NCI-H446 treated with DMSO at 0.1 percent for 48 hours (cell line): ENCODE measurements at regions not wholly inside any gene's neighbourhood (a gene's known extent, or its start where the extent isn't known, plus 50 kb on each side); places are given as distances from the start of the nearest gene placed in this dataset.
"Not testable (repeated sequence)": the region's sequence is repeated elsewhere in the genome, so short reads cannot be mapped to it uniquely, and the experiment has no call there.

Source experiments
- DNase-seq: peaks from one replicate; lab custom pipeline; 2025; lab: John Stamatoyannopoulos, UW

DNA sequence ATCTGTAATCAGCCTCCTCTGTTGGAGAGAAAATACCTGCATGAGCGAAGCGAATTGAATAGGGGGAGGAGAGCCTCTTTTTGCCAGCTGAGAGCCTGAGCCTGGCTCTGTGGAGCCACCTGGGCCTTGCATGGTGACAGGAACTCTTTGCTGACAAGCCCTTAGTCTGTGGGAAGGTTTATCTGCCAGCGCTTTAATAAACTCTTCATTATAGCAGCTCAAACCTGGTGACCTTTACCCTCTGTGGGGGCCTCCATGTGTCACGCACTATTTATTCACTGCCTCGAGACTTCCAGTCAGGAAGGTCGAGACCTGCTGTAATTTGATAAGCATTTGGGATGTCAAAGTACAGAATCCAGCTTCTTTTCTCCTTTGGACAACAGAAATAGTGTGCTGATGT, 282.6 kb downstream of the CBLN1 start:
- no peak for DNase-seq

DNA sequence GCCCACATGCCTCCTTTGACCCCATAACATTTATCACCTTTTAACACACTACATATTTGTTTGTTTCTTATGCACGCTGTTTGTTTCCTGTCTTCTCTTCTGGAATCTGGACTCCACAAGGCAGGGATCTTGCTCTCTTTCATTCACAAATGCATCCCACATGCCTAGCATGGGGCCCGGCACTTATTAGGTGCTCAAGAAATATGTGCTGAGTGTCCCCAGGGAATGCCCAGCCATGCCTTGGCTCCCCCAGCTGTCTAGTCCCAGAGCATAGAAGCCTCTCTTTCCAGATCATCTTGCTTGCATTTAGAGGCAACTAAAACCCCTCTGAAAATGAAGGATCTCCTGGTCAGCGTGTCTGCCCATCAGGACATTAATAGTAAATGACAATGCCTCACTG, 283.7 kb downstream of the CBLN1 start:
- no peak for DNase-seq

DNA sequence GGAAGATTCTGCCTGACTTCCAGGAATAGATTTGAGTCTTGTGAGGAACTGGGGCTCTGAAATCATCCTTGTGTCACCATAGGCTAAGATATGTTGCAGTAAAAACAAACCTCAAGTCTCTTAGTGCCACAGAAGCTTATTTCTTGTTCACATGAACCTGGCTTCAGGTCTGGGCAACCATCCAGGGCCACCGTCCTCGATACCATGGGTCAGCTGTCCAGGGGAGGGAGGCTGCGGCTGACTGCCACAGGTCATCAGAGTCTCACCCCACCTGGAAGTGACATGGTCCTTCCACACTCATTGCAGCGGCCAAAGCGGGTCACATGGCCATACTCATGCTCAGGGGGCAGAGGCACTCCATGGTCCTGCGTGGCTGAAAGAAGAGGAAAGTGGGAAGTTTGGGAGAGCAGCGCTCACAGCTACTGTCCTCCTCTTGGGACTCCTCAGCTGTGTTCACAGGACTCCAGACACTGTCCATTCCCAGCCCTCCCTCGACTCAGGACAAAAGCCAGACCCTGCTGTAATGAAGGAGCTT, 284.5 kb downstream of the CBLN1 start:
- no peak for DNase-seq

DNA sequence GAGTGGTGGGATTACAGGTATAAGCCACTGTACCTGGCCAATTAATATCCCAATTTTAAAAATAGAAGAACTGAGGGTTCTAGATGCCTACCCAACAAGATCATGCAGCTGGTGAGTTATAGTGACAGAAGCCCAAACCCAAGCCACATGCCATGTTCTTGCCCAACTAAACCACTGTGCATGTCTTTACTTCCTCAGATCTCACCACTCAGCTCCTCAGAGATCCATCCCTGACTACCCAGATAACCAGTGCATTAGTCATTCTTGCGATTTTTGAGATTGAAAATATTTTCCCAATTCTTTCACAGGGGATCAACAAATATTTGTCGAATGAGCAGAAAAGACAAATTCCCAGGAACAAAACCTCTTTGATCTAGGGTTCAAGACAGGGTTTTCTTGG, 303.1 kb downstream of the CBLN1 start:
- no peak for DNase-seq

DNA sequence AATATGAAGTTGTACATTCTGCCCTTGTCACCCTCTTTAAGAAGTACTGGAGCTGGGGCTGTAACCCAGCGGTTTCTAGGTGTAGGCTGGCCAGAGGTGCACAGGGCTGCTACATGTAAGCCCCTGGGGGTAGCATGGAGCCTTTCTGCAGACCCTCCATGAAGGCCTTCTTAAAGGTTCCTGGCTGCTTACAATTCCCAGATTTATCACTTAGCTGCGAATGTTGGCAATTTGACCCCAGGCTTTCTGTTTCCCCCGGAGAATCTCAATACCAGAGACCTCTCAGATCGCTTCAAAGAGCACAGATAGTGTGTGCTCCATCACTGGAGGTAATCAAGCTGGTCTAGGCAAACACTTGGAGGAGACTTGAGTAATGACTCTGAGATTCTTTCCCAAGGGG, 309.4 kb downstream of the CBLN1 start:
- DNase-seq: no peak

DNA sequence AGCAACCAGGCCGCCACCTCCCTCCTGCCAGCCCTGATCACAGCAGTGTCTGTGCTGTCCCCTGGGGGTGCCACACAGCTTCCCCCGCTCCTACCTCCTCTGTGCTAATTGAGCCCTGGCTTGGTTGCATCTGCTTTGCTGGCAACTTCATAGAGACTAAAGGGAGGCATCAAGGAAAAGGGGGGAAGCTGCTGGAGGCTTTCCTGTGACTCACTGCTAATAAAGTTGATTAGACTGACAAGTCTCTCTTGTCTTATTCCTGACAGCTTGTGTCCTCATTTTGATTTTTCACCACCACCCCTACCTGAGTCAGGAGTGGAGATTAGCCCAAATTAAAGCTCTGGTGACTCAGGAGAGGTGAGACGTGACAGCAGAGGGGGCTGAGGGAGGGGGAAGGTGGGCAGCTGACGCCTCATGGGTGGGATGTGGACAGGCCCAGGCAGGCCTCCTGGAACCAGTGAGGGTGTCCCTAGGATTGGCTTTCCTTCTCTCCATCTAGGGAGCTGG, 310.0 kb downstream of the CBLN1 start:
- peak; percentile 52 for DNase-seq

DNA sequence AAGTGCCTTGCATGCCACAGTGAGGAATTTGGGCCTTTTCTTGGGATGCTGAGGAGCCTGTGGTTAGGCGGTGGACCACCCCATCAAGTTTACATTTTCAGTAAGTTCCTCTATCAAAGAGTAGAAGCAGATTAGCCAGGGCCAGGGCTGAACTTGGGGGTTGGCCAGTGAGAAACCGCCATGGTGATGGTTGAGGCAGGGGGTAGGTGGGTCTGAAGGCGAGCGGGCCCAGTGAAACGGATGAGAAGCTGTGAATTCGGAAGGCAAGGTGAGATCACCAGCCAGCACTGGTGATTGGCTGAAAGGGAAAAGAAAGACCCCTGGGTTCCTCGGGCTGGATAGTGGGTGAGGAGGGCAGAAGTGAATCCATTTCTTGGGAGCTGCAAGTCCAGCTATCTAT, 311.4 kb downstream of the CBLN1 start:
- no peak for DNase-seq

DNA sequence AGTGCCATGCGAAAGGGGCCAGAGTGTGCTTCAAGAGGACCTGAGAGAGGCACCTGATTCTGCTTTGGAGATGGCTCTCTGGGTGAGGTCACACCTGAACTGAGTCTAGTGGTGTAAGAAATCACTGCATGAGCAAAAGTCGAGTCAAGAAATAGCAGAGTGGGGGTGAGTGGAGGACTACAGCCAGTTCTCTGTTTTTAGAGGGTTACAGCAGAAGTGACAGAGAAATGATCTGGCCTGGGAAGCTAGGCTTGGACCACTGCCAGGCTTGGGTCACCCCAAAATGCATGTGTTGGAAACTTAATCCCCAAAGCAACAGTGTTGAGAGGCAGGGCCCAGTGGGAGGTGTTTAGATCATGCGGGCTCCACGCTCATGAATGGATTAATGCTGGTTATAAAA, 312.0 kb downstream of the CBLN1 start:
- DNase-seq: no peak

DNA sequence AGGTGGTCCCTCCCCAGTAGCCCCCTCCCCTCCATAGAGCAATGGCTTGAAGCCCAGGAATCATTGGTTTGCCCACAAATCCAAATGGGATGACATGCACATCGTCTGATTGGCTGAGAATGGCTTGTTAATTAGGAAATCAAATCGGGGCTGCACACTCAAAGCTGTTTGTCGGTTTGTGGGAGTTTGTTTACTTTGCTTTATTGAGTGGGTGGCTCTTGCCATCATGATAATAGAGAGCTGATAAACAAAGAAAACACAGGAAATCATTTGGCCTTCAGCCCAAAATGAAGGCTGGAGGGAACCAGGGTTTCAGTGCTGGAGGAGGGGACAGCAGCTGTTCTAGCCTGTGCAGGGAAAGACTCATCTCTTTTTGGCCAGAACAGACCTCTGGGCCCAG, 316.3 kb downstream of the CBLN1 start:
- DNase-seq: no peak

DNA sequence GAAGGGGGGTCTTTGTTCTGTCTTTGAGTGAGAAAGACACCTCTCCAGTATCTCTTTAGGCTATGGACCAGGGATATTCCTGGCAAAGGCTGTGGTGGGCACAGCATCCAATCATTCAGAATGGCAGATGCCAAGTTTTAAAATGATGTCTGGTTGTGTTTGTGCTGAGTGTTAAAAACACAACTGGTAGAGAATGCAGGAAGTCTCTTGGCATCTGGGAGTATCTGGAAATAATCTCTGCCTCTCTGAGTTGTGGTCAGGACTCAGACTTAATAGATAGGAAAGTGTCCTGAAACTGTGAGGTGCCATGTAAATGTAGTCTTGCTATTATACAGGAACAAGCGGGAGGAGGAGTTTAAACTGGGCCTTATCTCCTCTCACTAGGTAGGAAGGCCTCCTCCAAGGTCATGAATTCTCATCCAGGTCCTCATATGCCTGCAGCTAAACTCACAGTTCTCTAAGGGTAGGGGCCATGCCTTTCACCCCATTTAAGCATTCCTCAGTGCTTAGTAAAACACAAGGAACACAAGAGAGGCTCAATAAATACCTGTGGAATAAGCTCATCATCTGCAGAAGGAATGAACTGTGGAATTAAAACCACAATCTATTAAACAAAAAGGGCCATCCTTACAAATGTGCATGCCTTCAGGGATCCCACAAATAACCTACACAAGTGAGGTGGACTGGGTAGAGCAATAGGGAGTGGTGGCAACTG, 317.6 kb downstream of the CBLN1 start:
- no peak for DNase-seq

DNA sequence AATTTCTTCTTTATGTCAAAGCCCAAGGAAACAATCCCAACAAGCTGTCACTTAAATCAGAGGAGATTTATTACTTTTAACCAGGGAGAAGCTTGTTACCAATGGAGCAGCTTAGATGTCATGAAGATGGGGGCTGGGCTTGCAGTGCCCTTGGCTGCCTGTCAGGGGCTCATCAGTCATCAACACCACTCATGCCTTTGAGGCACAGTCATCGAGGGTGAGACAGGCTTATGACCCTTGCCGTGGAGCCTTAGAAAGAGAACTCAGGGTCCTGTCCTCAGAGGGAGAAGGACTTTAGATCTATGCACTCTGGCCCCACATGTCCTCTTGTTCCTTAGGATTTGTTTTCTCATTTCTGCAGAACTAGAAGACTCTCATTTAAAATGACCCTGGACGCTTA, 318.3 kb downstream of the CBLN1 start:
- DNase-seq: no peak

DNA sequence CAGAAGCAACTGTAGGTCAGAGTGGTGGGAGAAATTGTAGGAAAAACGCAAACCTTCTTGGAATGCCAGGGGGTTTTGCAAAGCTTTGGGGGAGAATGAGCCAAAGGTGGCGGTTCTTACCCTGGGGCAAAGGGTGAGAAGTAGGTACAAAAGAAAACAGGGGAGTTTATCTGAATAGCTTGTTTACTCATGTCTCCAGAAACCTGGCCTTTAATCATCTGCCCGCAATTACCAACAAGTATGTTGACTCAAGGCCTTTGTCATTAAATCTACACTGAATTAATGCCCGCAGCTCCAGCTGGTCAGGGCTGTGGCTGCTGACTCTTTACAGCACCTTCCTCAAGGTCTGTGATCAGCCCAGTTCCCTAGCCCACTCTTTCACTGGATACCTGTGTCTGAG, 320.1 kb downstream of the CBLN1 start:
- DNase-seq: no peak

DNA sequence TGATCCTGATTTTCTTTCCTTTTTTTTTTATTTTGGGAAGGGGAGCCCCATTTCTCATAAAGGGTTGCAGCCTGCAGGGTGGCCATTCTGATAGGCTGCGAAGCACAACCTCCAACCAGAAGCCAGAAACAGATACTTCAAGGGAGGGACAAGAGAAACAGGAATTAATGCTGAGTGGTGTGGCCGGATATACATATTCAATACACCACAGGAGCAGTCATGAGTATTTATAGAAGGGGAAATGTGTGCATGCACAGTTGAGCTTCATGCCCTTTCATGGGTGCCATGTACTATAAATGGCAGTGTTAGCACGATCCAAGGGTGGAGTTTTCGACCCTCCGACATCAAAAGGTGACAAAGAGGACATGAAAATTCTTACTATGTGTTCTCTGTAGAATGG, 320.8 kb downstream of the CBLN1 start:
- no peak for DNase-seq

DNA sequence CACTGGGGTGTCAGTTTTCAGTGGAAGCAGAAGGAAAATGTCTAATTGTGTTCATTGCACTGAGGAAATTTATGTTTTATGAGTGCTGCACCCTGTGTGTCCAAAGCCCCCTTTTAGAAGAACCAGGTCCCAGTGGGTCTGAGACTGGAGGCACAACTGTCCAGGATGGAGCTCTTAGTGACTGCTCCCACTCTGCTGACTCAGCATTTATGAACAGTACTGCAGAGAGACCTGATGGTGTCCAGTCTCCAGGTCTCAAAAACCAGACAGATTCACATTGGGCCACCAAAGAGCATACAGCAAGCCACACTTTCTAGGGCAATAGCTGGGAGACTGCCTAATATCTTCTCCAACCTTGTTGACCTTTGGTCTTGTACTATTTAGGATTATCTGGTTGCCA, 321.9 kb downstream of the CBLN1 start:
- no peak for DNase-seq

DNA sequence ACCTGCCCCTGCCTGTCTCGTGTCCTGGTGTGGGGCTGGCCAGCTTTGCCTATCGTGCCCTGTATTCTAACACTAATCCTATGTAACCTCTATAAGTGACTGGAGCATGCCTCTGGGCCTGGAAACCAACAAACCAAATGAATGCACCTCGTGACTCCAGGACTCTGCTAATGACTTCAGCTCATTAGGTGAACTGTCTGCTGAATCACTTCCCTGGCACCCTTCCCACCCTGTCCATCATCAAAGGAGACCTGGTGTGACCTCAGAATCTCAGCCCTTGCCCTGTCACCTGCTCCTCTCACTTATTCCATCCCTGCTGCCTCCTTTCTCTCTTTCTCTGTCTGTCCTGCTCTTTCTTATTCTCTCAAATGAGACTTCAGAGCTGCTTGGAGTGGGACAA, 322.4 kb downstream of the CBLN1 start:
- DNase-seq: no peak

DNA sequence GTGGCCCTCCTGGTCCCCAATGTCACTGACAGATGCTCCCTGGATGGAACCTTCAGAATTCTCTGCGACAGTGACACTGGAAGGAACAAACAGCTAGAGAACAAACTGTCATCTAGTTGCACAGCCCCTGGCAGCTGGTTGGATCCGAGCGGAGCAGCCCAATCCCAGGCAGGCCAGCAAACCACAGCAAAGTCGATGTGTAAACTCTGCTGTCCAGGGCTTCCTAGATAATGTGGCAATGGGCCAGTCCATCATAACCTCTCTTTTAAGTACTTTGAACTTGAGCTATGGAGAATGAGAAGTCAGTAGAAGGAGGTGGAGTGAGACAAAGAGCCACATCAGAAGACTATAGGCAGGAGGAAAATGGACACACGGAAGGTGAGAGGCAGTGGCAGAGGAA, 323.0 kb downstream of the CBLN1 start:
- DNase-seq: no peak

DNA sequence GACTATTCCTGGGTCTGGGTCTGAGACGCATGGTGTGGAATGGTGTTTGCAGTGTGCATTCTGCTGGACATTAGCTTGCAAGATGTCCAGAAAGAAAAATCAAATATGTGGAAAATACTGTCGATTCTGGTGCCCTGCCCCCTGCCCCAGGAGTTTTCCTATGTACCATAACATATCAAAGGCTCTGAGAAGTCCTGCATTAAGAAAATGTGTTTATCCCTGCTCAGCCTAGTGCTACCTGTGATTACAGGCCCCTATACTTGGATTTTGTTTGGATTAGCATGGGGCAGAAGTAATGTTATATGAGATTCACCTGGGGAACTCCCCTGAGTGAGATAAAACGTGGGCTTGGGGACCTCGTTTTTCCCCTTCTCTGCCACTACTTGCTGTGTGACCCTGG, 325.0 kb downstream of the CBLN1 start:
- no peak for DNase-seq

DNA sequence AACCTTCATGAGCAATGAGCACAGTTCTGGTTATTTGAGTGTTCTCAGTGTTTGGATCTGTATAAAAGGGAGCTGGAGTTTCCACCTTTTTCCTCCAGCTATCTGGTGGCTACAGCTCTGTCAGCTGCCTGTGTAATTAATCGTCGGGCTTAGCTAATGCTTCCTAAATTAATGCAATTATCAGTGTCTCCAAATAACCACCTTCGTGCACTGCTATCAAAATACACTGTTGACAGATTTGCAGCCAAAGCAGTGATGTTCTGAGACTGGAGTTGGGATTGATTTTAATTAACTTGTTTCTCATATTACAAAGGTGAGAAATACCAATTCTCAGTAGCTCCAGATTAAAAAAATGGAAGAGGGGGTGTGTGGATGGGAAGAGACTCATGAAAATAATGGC, 325.8 kb downstream of the CBLN1 start:
- no peak for DNase-seq

DNA sequence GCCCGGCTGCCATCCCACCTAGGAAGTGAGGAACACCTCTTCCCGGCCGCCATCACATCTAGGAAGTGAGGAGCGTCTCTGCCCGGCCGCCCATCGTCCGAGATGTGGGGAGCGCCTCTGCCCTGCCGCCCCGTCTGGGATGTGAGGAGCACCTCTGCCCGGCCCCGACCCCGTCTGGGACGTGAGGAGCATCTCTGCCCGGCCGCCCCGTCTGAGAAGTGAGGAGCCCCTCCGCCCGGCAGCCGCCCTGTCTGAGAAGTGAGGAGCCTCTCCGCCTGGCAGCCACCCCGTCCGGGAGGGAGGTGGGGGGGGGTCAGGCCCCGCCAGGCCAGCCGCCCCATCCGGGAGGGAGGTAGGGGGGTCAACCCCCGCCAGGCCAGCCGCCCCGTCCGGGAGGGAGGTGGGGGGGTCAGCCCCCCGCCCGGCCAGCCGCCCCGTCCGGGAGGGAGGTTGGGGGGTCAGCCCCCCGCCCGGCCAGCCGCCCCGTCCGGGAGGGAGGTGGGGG, 330.0 kb downstream of the CBLN1 start:
- not testable (repeated sequence) for DNase-seq

DNA sequence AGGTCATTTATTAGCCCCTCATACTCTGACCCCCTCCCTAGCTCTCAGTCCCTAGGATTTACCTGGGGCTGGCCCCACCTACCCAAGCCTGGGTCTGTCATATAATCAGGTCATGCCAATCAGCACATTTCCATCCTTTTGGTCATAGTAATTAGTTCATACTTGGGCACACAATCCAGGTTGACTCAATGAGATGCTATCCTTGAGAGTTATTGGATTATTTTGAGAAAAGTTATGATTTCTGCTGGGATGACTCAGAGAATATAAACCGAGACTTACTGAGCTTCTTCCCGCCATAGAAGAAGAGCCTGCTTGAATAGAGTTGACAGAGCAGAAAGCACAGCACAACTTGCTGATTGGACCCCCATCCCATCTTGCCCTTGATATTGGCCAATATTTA, 331.5 kb downstream of the CBLN1 start:
- no peak for DNase-seq

DNA sequence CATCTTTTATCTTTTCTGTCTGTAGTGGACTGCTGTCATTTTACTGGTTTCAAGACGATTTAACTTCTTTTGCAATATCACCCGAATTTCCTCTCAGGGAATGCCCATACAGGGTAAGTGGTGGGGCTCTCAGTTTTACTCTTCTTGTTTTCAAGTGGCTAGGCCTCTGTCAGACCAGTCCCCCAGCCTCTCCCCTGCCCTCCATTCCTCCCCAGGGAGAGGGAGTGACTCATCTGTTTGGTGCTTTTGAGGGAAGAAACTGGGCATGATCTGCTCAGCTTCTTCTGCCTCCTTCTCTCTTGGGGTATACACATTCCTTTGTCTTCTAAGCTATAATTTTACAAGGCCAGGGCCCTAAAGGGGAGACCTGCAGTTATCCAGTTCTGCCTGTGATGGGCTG, 332.0 kb downstream of the CBLN1 start:
- no peak for DNase-seq

DNA sequence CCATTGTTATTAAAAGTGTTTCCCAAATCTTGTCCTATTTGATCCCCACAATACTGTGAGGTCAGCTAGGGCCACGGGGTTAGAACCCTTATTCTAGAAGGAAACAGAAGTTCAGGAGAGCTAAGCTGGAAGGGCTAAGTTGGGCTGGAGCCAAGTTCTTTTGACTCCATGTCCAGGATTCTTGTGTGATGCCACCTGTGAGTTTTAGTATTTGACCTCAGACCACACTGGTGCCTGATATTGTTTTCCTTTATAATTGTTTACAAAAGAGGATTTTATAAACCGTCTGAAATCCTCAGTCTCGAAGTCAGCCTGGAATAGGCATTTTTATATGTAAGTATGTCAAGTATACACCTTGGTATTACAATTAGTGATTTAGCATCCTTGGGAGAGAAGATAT, 332.7 kb downstream of the CBLN1 start:
- no peak for DNase-seq

DNA sequence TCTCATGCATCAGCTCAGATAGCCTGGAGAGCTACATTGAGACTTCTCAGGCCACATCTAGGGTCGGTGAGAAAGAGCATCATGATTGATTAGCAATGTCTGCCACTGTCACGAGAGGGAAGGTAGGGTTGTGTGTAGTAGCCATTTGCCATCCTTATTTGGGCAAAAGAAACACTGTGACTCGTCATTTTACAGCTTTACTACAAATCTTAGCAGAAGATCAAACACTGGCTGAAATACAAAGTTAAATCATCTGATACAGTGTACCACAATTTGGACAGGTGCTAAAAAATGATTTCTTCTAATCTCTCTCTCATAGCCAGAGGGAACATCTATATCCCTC, 334.3 kb downstream of the CBLN1 start:
- DNase-seq: no peak

DNA sequence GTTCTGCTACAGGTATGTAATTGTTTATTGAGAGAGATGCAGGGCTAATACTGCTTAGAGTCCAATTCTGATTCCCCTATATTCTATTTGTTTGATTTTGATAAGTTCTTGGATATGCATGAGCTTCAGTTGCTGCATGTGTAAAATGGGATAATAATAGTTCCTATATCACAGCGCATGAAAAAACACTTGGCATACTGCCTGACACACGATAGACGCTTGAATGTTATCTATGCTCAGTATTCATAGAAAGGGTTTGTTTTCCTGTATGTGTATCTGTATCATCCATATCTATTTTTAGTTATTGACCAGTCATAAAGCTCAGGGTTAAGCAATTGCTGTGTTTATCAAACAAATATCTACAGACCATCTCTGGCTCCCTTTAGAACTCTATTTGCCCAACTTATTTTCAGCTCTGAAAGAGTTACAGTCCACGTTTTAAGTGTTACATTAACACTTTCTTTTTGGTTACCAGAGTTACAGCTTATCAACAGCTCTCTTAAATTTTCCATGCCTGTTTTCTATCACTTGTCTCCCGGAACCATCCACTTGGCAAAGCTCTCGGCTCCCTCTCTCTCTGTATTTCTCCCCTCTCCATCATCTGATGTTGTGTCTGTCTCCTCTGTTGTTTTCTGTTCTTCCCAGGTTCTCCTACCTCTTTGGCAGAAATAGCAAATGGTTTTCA, 334.8 kb downstream of the CBLN1 start:
- no peak for DNase-seq
